Skeletal muscle tissue (tissue), 3 donors: ENCODE measurements at regions not wholly inside any gene's neighbourhood (a gene's known extent, or its start where the extent isn't known, plus 50 kb on each side); places are given as distances from the start of the nearest gene placed in this dataset.

Experiments used
- H3K27ac ChIP-seq: one replicate; pipeline ENCODE4 v1.7.0; 2013; ENCODE audit warnings: mild to moderate bottlenecking, low read depth, low read length, inconsistent platforms
- H3K27me3 ChIP-seq, 3 donors: one replicate each; pipeline ENCODE4 v1.7.0; 2013; ENCODE audit warnings: low read length in 3 of 3; ENCODE audit not compliant: control insufficient read depth in 3 of 3, insufficient read depth in 3 of 3
- H3K36me3 ChIP-seq, 3 donors: one replicate each; pipeline ENCODE4 v1.7.0; 2013; ENCODE audit warnings: low read length in 3 of 3; ENCODE audit not compliant: control insufficient read depth in 3 of 3, insufficient read depth in 3 of 3
- H3K4me1 ChIP-seq, 3 donors: one replicate each; pipeline ENCODE4 v1.7.0; 2013; ENCODE audit warnings: low read length in 3 of 3, mild to moderate bottlenecking in 3 of 3; ENCODE audit not compliant: control insufficient read depth in 3 of 3, insufficient read depth in 3 of 3
- H3K4me3 ChIP-seq, 3 donors: one replicate each; pipeline ENCODE4 v1.7.0; 2013; ENCODE audit warnings: low read length in 3 of 3
- H3K9ac ChIP-seq, 3 donors: one replicate each; pipeline ENCODE4 v1.7.0; 2013; ENCODE audit warnings: low read length in 3 of 3, mild to moderate bottlenecking in 3 of 3, moderate library complexity in 2 of 3, low read depth in 1 of 3
- H3K9me3 ChIP-seq, 3 donors: one replicate each; pipeline ENCODE4 v1.7.0; 2013; ENCODE audit warnings: low read length in 3 of 3; ENCODE audit not compliant: control insufficient read depth in 3 of 3
- donor health status: Osteomylitis.

DNA sequence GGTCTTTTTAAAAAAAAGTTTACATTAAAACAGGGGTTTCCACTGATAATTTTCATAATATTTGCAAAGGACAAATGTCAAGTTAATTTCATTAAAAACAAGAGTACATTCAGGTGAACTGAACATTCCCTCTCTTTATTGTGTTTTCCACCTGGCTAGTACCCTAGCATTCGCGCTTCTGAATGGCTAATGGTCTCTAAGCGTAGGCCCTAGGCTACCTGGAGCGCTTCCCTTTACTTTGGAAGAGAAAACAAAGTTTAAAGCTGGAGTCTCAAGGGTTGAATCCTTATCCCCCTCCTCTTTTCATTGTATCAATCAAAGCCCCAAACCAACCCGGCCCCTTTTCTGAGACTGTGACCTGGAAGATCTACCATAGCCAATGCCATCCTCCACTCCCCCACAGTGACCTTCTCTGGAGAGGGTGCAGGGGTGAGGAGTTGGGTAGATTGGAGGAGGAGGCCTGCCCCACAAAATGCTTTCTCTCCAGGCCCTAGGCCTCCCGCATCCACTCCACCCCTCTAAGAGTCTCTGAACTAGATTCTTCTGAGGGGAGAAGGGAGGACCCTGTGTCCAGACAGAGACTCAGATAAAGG lies 73.3 kb upstream of the TBCA start:
- H3K27me3 ChIP-seq = peaks cover 11 to 22% (median 18%) of the 10 kb centered on the region in 3 donors
- H3K9ac ChIP-seq = no peak overlapping the region
- no peak overlapping the region for H3K27ac ChIP-seq
- H3K36me3 ChIP-seq = no peaks in the 10 kb centered on the region
- H3K9me3 ChIP-seq = no peaks in the 10 kb centered on the region
- H3K4me1 ChIP-seq = peaks cover 3 to 17% (median 10%) of the 10 kb centered on the region in 3 donors
- no peak overlapping the region for H3K4me3 ChIP-seq

DNA sequence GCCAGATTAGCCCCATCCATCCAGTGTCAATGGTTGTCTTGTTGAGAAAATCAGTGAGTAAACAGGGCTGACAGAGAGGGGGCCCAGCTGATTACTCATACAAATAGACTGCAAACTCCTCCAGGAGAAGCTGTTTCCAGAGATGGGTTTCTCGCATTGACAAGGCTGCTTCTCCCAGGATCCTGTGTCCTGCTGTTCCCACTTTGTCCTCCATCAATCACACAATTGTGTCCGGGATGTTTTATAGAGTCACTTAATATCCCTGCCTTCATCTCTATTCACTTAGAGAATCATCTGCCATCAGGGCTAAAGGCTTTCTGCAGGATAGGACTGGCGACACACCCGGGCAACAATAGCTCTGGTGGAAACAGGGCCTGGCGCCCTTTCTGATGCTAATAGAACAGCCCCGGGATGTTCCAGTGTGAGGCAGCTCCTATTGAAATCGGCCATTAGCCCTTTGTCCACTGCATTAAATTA lies 71.7 kb upstream of the TBCA start:
- H3K36me3 ChIP-seq = no peaks in the 10 kb centered on the region
- H3K9me3 ChIP-seq = no peaks in the 10 kb centered on the region
- peaks cover 3 to 19% (median 11%) of the 10 kb centered on the region in 3 donors for H3K4me1 ChIP-seq
- no peak overlapping the region for H3K9ac ChIP-seq
- H3K27me3 ChIP-seq = peaks cover 9 to 28% (median 16%) of the 10 kb centered on the region in 3 donors
- H3K27ac ChIP-seq = no peak overlapping the region
- H3K4me3 ChIP-seq = no peak overlapping the region

DNA sequence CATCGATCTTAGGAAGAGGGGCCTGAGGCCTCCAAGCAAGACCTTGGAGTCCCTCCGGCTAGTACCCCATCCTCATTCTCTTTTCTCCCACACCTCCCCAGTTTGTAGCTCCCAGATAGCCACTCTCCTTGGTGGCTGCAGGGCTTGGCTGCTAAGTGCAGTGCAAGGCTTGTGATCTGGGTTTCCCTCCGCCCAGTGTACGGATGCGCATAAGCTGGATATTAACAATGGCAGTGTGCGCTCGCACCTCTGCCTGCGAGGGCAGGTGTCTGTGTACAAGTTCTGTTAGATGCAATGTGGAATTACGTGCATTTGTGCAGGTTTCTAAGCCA lies 71.0 kb upstream of the TBCA start:
- no peak overlapping the region for H3K27ac ChIP-seq
- no peaks in the 10 kb centered on the region for H3K9me3 ChIP-seq
- H3K4me1 ChIP-seq = peaks cover 0 to 12% (median 8%) of the 10 kb centered on the region in 3 donors
- no peaks in the 10 kb centered on the region for H3K36me3 ChIP-seq
- H3K9ac ChIP-seq = no peak overlapping the region
- no peak overlapping the region for H3K4me3 ChIP-seq
- H3K27me3 ChIP-seq = peaks cover 9 to 26% (median 16%) of the 10 kb centered on the region in 3 donors

DNA sequence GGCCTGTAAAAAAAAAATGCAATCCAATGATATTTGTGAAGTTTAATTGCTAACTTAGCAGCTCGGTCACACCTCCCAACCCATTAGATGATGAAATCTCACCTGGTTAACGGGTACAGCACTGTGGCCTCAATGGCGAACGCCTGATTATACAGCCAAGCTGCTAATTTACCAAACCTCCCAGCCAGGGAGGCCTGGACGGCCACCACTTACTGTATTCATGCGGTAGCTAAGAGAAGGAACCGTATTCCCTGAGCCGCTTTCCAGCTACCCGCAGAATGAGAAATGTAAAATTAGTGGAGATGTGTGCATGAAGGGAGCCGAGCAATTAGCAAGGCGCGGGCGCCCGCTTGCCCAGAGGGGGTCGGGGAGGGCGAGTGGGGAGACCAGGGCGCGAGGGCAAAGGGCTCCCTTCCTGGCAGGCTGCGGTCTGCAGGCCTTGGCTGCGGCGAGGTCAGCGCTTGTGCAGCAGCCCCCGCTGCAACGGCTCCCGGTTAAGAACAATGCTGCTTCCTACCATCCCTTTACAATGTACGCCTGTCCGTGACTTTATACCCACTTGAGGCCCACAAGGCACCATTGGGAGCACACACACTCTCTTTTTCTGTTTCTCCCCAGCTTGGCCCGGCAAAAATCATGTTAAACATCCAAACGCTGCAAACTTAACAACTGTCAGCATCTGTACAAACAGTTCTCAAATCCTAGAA lies 70.4 kb upstream of the TBCA start:
- peaks cover 0 to 12% (median 7%) of the 10 kb centered on the region in 3 donors for H3K4me1 ChIP-seq
- no peak overlapping the region for H3K27ac ChIP-seq
- no peaks in the 10 kb centered on the region for H3K36me3 ChIP-seq
- no peak overlapping the region for H3K4me3 ChIP-seq
- no peaks in the 10 kb centered on the region for H3K9me3 ChIP-seq
- no peak overlapping the region for H3K9ac ChIP-seq
- peaks cover 7 to 22% (median 16%) of the 10 kb centered on the region in 3 donors for H3K27me3 ChIP-seq

DNA sequence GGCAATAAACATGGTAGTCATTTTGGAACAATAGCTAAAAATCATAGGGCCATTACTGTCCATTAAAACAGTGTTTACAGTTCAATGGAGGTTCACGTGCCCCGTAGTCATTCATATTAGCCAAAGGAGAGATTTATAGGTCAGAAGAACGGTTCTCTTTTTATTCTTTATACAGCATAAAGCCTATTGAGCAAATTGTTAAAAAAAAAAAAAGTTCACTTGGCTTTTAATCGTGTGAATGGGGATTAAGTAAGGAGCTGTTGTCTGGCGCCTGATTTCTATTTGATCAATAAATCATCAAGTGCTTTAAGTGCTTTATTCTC lies 69.1 kb upstream of the TBCA start:
- H3K9ac ChIP-seq = no peak overlapping the region
- no peaks in the 10 kb centered on the region for H3K36me3 ChIP-seq
- H3K4me1 ChIP-seq = peaks cover 0 to 8% (median 3%) of the 10 kb centered on the region in 3 donors
- H3K27me3 ChIP-seq = peaks cover 3 to 16% (median 12%) of the 10 kb centered on the region in 3 donors
- no peak overlapping the region for H3K27ac ChIP-seq
- no peaks in the 10 kb centered on the region for H3K9me3 ChIP-seq
- H3K4me3 ChIP-seq = no peak overlapping the region

DNA sequence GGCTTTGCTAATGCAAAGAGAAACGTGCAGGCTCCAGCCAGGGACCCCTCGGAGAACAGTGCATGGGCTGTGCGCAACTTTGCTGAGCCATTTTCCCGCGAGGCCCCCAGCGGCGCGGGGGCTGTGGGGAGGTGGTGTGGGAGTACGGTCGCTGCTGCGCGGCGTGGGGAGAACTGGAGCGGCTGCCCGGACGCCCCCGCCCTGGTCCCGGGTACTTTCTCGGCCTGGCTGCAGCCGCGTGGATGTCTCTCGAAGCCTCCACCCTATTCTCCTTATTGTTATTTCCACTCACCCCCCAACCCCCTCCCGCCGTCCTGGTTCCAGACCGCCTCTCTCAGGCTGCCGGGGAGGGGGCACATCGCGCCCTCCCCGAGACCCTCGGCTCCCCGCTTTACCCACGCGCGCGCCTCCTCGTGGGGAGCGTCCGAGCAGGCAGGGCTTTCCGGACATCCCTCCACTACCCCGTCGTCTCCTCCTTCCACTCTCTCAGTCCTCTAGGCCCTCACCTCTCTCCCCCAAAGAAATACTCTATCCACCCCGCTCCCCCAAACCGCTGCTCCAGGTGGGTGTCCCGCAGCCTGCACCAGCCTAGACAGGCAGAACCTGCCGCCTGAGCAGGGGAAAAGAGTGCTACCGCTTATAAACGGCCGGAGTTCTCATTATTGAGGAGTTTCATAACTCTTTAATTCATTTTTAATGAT lies 68.6 kb upstream of the TBCA start:
- H3K4me1 ChIP-seq = peaks cover 0 to 8% (median 3%) of the 10 kb centered on the region in 3 donors
- H3K9me3 ChIP-seq = no peaks in the 10 kb centered on the region
- H3K36me3 ChIP-seq = no peaks in the 10 kb centered on the region
- peak overlapping the region; percentile 33 to 74 (median 50) for H3K9ac ChIP-seq
- peak overlapping the region; percentile 51 to 75 (median 67) for H3K4me3 ChIP-seq
- peaks cover 3 to 16% (median 12%) of the 10 kb centered on the region in 3 donors for H3K27me3 ChIP-seq
- H3K27ac ChIP-seq = no peak overlapping the region

DNA sequence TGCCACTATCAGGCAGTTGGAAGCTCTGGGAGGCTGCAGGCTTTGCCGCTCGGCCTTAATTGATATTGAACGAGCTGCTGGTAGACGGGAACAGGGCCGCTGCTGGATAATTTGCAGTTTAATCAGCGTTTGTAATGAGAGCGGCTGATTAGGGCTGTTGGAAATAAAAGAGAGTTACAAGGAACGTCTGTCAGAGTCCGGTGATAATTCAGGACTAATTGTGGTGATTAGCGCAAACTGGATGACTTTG lies 68.2 kb upstream of the TBCA start:
- Histone ChIP-seq H3K9me3 (no peaks in the 10 kb centered on the region), H3K27me3 (peaks cover 3 to 16% (median 12%) of the 10 kb centered on the region in 3 donors), H3K9ac (peak overlapping the region; percentile 33 to 74 (median 50)), H3K27ac (no peak overlapping the region), H3K36me3 (no peaks in the 10 kb centered on the region), H3K4me1 (peaks cover 0 to 8% (median 3%) of the 10 kb centered on the region in 3 donors), H3K4me3 (peak overlapping the region; percentile 51 to 75 (median 67))

DNA sequence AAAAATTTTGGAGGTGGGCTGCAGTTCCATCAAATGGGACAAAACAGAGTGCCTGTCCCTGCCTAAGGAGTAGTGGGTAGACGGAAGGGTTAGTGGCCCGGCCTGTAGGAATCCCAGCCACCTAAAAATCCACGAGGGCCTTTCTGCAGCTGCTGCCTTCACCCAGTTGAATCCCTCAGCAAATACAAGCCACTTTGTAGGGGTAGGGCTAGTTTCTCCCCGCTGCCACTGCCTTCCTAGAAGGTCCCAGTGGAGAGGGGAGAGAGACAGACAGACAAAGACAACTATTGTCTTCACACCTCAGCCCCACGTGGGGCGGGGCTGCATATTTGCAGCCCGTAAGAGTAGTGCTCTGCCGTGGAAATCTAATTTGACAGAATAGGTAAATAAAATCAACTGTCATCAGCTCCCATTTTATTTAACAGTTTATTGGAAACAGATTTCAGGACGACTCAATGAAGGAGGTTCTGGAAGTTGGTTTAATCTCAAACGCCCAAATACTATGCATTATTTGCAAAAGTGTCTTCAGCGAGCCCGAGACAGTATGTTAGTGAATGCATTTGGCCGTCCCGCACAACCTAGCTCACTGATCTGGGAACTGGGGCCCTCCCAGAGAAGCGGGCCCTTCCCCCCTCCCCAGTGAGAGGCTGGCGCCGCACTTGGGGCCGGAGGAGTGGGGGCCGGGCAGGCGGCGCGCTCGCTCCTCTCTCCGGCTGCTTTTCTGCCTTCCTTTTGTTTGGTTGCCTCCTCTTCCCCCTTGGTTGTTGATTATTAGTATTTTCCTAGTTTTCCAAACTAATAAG lies 67.6 kb upstream of the TBCA start:
- H3K4me1 ChIP-seq = peaks cover 0 to 8% (median 3%) of the 10 kb centered on the region in 3 donors
- peak overlapping the region; percentile 33 to 74 (median 50) for H3K9ac ChIP-seq
- no peak overlapping the region for H3K27ac ChIP-seq
- no peaks in the 10 kb centered on the region for H3K9me3 ChIP-seq
- peak overlapping the region; percentile 51 to 75 (median 67) for H3K4me3 ChIP-seq
- H3K27me3 ChIP-seq = peaks cover 3 to 16% (median 12%) of the 10 kb centered on the region in 3 donors
- H3K36me3 ChIP-seq = no peaks in the 10 kb centered on the region

DNA sequence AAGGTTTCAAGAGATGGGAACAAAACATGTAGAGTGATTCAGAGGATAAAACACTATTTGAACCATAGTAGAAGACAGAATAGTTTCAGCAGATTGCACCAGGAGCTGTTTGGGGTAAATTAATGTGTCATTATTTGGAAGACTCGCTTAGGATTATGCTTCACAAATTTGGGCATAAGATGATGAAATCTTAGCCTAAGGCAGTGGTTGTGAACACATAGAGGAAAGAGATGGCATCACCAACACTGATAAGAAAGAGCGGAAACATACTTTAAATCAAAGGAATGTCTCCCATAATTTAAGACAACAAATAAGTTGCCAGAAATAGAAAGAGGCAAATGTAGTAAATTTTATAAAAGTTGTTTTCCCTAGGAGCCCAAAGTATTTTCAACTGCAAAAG lies 66.1 kb upstream of the TBCA start:
- H3K4me1 ChIP-seq = peaks cover 0 to 8% (median 3%) of the 10 kb centered on the region in 3 donors
- H3K4me3 ChIP-seq = no peak overlapping the region
- H3K9me3 ChIP-seq = no peaks in the 10 kb centered on the region
- H3K36me3 ChIP-seq = no peaks in the 10 kb centered on the region
- H3K9ac ChIP-seq = no peak overlapping the region
- H3K27ac ChIP-seq = no peak overlapping the region
- H3K27me3 ChIP-seq = peaks cover 3 to 14% (median 12%) of the 10 kb centered on the region in 3 donors
